SK-N-SH (cell line): ENCODE measurements at regions not wholly inside any gene's neighbourhood (a gene's known extent, or its start where the extent isn't known, plus 50 kb on each side); places are given as distances from the start of the nearest gene placed in this dataset.

Source experiments
- CTCF ChIP-seq: fragments of 200-600 bp; sonication (generic); IDR thresholded peaks from 2 replicates; pipeline ENCODE4 v1.6.1; 2017; ENCODE audit warnings: antibody characterized with exemption, mild to moderate bottlenecking, moderate library complexity
- EZH2phosphoT487 ChIP-seq: fragments of 200-600 bp; sonication (generic); IDR thresholded peaks from 2 replicates; pipeline ENCODE4 v1.6.1; 2017; ENCODE audit warnings: low read depth, mixed run types, mild to moderate bottlenecking, antibody characterized with exemption, moderate library complexity, borderline replicate concordance
- MAX ChIP-seq: IDR thresholded peaks from 2 replicates; pipeline ENCODE4 v1.4.0; 2012; ENCODE audit warnings: low read depth
- NFIC ChIP-seq: IDR thresholded peaks from 2 replicates; pipeline ENCODE4 v1.4.0; 2012; ENCODE audit warnings: borderline replicate concordance
- PBX3 ChIP-seq: IDR thresholded peaks from 2 replicates; pipeline ENCODE4; 2012
- POLR2AphosphoS5 ChIP-seq: IDR thresholded peaks from 2 replicates; pipeline ENCODE4 v1.6.1; 2012; ENCODE audit warnings: low read depth, low read length
- REST ChIP-seq: IDR thresholded peaks from 2 replicates; pipeline ENCODE4 v1.6.1; 2012; ENCODE audit warnings: mild to moderate bottlenecking, low read depth, low read length, moderate library complexity
- SIN3A ChIP-seq: IDR thresholded peaks from 2 replicates; pipeline ENCODE4 v1.6.1; 2012; ENCODE audit warnings: low read depth, mild to moderate bottlenecking, low read length, moderate library complexity, borderline replicate concordance
- TAF1 ChIP-seq: IDR thresholded peaks from 2 replicates; pipeline ENCODE4 v1.6.1; 2012; ENCODE audit warnings: low read depth, mild to moderate bottlenecking, low read length, moderate library complexity, borderline replicate concordance

- no peak for TF ChIP-seq CTCF
- no peak for TF ChIP-seq NFIC
- no peak for TF ChIP-seq SIN3A
- no peak for TF ChIP-seq EZH2phosphoT487
- no peak for TF ChIP-seq POLR2AphosphoS5
- TF ChIP-seq TAF1: no peak
- TF ChIP-seq REST: no peak
- no peak for TF ChIP-seq PBX3
- TF ChIP-seq MAX: no peak
These were observed 278.1 kb upstream of the SYNCRIP start for GRCh38 chr6:85920782-85921181.
